Nephron progenitor cell (in vitro differentiated cells): ENCODE measurements at regions not wholly inside any gene's neighbourhood (a gene's known extent, or its start where the extent isn't known, plus 50 kb on each side); places are given as distances from the start of the nearest gene placed in this dataset.
"Not testable (repeated sequence)": the region's sequence is repeated elsewhere in the genome, so short reads cannot be mapped to it uniquely, and the experiment has no call there.

Experiments used
- DNase-seq: peaks from one replicate; pipeline ENCODE4 v3.0.0; 2021
- H3K27ac Mint-ChIP-seq: 2 replicates; pipeline ENCODE4 v1.8.0; 2021; ENCODE audit warnings: mild to moderate bottlenecking, moderate library complexity, mixed read lengths
- H3K27me3 Mint-ChIP-seq: 2 replicates; pipeline ENCODE4 v1.8.0; 2021; ENCODE audit warnings: mild to moderate bottlenecking, low read depth, mixed read lengths; ENCODE audit not compliant: poor library complexity
- H3K36me3 Mint-ChIP-seq: 2 replicates; pipeline ENCODE4 v1.8.0; 2021; ENCODE audit warnings: low read depth, mixed read lengths
- H3K4me1 Mint-ChIP-seq: 2 replicates; pipeline ENCODE4 v1.8.0; 2021; ENCODE audit warnings: mixed read lengths
- H3K4me3 Mint-ChIP-seq: 2 replicates; pipeline ENCODE4 v1.8.0; 2021; ENCODE audit warnings: mild to moderate bottlenecking, moderate library complexity, mixed read lengths
- H3K9me3 Mint-ChIP-seq: 2 replicates; pipeline ENCODE4 v1.8.0; 2021; ENCODE audit warnings: mild to moderate bottlenecking, moderate library complexity, mixed read lengths
- CTCF ChIP-seq: fragments of 200-600 bp; sonication (generic); IDR thresholded peaks from 2 replicates; pipeline ENCODE4 v1.5.0; 2021; ENCODE audit warnings: antibody characterized with exemption

- no peaks in the 10 kb centered on the region for H3K9me3 Mint-ChIP-seq
- TF ChIP-seq CTCF, result no peak
- DNase-seq, result no peak
- H3K27me3 Mint-ChIP-seq, result no peaks in the 10 kb centered on the region
- H3K36me3 Mint-ChIP-seq, result no peaks in the 10 kb centered on the region
- H3K27ac Mint-ChIP-seq, result no peak overlapping the region
- peaks cover 13% of the 10 kb centered on the region for H3K4me1 Mint-ChIP-seq
- H3K4me3 Mint-ChIP-seq, result no peak overlapping the region
These were observed 727.2 kb downstream of the C4orf33 start for GRCh38 chr4:129823105-129823504.

- no peak overlapping the region for H3K27ac Mint-ChIP-seq
- TF ChIP-seq CTCF, result no peak
- no peaks in the 10 kb centered on the region for H3K27me3 Mint-ChIP-seq
- no peaks in the 10 kb centered on the region for H3K4me1 Mint-ChIP-seq
- no peak overlapping the region for H3K4me3 Mint-ChIP-seq
- H3K9me3 Mint-ChIP-seq, result no peaks in the 10 kb centered on the region
- H3K36me3 Mint-ChIP-seq, result no peaks in the 10 kb centered on the region
- no peak for DNase-seq
These were observed 733.4 kb downstream of the C4orf33 start for GRCh38 chr4:129829373-129829772.

DNA sequence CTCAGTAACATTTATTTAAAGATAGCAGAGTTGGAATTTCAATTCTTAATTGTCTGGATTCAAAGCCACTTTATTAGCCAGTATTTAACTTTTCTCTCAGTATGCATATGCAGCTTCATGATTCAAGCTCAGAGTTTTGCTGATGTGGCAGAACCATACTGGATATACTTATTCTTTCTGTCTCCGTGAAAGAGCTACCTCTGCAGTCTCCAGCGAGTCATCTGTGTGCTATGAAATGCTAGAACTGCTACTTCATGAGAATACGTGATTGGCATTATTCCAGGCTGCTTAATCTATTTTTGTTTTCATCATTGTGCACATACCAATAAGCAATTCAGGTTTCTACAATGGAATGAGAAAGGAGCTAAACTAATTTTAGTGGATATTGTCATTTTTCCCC, 743.7 kb downstream of the C4orf33 start:
- no peak for TF ChIP-seq CTCF
- Mint-ChIP-seq H3K27me3 (peaks cover 4% of the 10 kb centered on the region), H3K4me1 (peaks cover 5% of the 10 kb centered on the region), H3K36me3 (no peaks in the 10 kb centered on the region), H3K27ac (no peak overlapping the region), H3K4me3 (no peak overlapping the region), H3K9me3 (no peaks in the 10 kb centered on the region)
- DNase-seq, result no peak

DNA sequence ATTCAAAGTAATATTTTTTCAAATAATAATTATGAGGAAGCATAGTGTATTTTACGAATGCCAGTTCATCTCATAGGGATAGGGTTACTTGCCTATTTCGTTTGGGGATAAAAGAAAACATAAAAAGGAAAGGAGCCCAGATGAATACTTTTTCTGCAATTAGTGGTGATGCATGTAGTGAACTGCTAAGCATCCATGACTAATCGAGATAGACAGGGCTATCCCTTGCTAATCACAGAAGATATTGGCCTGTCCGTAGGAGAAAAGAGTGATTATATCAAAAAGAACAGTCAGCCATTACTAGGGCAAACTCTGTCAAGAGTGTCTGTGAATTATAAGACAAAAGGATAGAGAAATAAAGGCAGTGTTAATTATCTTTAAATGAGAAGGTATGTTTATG, 746.1 kb downstream of the C4orf33 start:
- H3K4me1 Mint-ChIP-seq, result peaks cover 5% of the 10 kb centered on the region
- no peaks in the 10 kb centered on the region for H3K36me3 Mint-ChIP-seq
- TF ChIP-seq CTCF, result no peak
- H3K9me3 Mint-ChIP-seq, result no peaks in the 10 kb centered on the region
- no peak overlapping the region for H3K4me3 Mint-ChIP-seq
- H3K27ac Mint-ChIP-seq, result no peak overlapping the region
- no peak for DNase-seq
- peaks cover 4% of the 10 kb centered on the region for H3K27me3 Mint-ChIP-seq

DNA sequence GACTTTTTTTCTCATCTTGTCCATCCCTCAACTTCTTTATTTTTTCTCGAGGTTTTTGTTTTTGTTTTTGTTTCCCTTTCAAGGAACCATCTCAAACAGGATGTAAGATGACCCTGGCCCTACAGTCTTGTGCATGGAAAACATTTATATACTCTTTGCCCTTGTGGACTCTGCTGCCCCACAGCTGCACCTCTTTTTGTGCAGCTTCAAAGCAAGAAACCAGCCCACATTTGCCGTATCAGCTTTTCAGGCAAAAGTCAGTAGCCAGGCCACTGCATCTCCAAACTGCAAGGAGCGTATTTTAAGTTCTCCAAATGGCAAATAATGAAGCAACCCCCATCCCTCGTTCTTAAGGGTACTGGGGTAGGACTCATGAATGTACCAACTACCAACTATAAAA, 756.5 kb downstream of the C4orf33 start:
- DNase-seq, result no peak

DNA sequence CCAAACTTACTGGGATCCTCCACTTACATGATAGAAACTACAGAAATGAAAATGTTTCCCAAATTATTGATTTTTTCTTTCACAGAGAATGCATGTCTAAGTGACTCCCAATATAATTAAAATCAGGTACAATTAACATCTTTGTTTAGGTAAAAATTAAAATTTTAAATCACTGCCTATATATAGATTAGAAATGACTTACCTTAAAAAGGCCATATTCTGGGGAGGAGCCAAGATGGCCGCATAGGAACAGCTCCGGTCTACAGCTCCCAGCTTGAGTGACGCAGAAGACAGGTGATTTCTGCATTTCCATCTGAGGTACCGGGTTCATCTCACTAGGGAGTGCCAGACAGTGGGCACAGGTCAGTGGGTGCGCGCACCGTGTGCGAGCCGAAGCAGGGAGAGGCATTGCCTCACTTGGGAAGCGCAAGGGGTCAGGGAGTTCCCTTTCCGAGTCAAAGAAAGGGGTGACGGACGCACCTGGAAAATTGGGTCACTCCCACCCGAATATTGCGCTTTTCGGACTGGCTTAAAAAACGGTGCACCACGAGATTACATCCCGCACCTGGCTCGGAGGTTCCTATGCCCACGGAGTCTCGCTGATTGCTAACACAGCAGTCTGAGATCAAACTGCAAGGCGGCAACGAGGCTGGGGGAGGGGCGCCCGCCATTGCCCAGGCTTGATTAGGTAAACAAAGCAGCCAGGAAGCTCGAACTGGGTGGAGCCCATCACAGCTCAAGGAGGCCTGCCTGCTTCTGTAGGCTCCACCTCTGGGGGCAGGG, 757.9 kb downstream of the C4orf33 start:
- H3K4me3 Mint-ChIP-seq, H3K27me3 Mint-ChIP-seq, H3K36me3 Mint-ChIP-seq, H3K27ac Mint-ChIP-seq, DNase-seq: not testable (repeated sequence)
- peaks cover 10% of the 10 kb centered on the region for H3K4me1 Mint-ChIP-seq
- peaks cover 20% of the 10 kb centered on the region for H3K9me3 Mint-ChIP-seq

More for the DNA sequence above, 756.5 kb downstream of the C4orf33 start:
- H3K27ac Mint-ChIP-seq, result peak overlapping the region; percentile 87
- peaks cover 16% of the 10 kb centered on the region for H3K9me3 Mint-ChIP-seq
- H3K4me3 Mint-ChIP-seq, result no peak overlapping the region
- H3K4me1 Mint-ChIP-seq, result peaks cover 10% of the 10 kb centered on the region
- H3K27me3 Mint-ChIP-seq, result no peaks in the 10 kb centered on the region
- TF ChIP-seq CTCF, result no peak
- no peaks in the 10 kb centered on the region for H3K36me3 Mint-ChIP-seq
